HG03175 (cell line): ENCODE measurements at regions not wholly inside any gene's neighbourhood (a gene's known extent, or its start where the extent isn't known, plus 50 kb on each side); places are given as distances from the start of the nearest gene placed in this dataset.

Source experiments
- ATAC-seq: cut with Tn5 transposase; IDR thresholded peaks from one replicate; pipeline ENCODE4 v1.9.1; 2021; ENCODE audit warnings: mild to moderate bottlenecking, moderate library complexity; ENCODE audit not compliant: unreplicated experiment

- ATAC-seq: no peak
Observed at GRCh38 chr2:6234702-6235101, 542.5 kb downstream of the SOX11 start.

DNA sequence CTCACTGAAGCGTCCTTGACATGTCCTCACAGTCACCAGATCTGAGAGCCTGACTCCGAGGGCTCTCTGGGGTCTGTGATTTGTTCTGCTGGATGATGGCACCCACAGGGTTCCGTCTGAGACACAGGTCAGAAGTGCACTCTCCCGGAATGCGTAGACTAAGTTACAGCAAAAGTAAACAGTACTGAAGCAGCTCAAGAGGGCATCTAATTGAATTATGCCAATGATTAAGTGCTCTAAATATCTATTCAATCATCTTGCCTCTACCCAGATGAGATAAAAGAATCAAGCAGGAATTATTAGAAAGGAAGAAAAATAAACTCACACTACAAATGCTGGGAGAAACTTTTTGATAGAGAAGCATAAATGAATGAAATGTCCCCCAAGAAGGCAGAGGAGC, 544.1 kb downstream of the SOX11 start:
- ATAC-seq: no peak

GRCh38 chr2:6237039-6237660, 545.0 kb downstream of the SOX11 start:
- ATAC-seq: no peak

GRCh38 chr2:6249557-6249956, 557.4 kb downstream of the SOX11 start:
- no peak for ATAC-seq

GRCh38 chr2:6254441-6254840, 562.3 kb downstream of the SOX11 start:
- ATAC-seq: no peak

- no peak for ATAC-seq
Observed at GRCh38 chr2:6264198-6264597, 572.0 kb downstream of the SOX11 start.

DNA sequence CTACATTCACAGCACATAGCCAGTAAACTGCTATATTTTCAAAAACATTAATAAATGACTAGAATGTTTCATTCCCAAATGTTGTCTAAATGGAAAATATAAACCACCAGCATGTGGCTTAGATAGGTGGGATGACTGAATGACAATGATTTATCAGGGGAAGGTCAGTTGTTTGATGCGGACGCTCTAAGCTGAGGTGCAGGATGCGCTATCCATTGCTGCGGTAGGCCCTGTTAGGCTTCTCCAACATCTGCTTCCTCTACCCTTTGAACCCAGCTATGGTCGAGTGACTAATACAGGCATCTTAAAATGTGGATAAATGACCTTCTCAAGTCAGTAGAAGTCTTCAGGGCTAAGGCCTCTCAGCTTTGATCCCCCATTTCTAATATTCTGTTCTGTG, 584.2 kb downstream of the CMPK2 start:
- no peak for ATAC-seq

DNA sequence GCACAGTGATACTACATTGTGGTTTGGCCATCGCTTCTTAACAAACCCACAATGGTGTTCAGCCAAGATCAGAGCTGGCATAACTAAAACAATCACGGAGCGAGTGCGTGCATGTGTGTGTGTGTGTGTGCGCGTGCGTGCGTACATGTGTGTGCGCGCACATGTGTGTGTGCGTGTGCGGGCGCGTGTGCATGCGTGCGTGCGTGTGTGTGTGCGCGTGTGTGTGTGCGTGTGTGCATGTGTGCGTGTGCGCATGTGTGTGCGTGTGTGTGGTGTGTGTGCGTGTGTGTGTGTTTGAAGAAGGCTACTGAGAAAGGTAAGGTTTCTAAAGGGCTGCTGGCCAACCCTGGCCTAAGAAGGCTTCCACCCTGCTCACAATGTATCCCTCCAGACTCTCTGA, 582.4 kb downstream of the CMPK2 start:
- ATAC-seq: no peak

GRCh38 chr2:6287406-6287805, 578.3 kb downstream of the CMPK2 start:
- ATAC-seq: no peak

GRCh38 chr2:6288791-6289190, 576.9 kb downstream of the CMPK2 start:
- no peak for ATAC-seq

- no peak for ATAC-seq
Observed at GRCh38 chr2:6290217-6291015, 575.3 kb downstream of the CMPK2 start.

DNA sequence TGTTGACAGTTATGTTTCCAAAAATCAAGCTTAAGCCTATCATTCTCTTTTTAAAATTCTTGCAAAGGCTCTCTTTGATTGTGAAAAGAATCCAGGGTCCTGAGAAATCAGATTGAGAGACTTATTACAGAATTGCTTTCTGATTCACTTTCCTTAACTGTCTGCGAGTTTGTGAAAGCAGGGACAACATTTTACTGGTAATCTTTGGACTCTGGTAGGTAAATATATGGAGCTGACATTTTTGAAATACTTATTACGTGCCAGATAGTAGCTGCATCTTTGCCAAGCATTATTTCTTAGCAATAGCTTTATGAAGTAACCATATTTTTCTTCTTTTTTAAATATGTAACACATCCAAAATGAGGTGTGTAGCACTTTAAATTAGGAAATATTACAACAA, 570.9 kb downstream of the CMPK2 start:
- ATAC-seq: no peak

DNA sequence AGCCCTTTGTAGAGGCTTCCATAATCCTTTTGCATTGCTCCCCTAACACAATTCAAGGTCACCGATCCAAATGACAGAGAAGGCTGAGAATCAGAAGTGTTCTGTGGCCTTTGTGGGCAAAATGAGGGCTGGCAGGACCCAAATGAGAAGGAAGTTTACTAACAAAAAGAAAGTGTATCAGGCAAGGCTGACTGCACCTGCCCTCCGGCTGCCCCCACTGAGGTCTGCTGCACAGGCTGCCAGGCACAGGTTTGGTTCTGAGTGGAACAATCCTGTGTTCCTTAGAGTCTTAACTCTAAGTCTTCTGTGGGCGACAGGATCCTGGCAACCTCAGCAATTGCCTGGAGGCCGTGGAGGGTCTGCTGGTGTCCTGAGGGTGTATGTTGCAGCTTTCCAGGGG, 568.5 kb downstream of the CMPK2 start:
- ATAC-seq: peak; percentile 62

- ATAC-seq: no peak
Observed at GRCh38 chr2:6301426-6301825, 564.3 kb downstream of the CMPK2 start.

DNA sequence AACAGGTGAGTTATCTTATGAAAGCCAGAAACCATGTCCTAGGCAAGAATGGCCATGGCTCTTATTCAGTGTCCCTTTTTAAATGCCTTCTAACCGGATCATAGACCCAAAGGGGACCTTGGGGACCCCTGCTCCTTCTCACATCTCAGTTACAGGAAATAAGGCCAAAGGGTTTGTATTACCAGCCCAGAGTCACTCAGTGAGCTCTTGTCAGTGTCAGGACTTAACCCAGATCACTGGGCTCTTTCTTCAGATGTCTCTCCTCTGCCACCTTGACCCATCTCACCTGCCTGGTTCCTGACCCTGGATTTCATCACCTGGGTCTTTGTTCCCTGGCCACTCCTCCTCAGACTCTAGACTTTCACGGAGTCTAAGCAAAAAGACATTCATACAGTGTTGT, 556.7 kb downstream of the CMPK2 start:
- no peak for ATAC-seq

DNA sequence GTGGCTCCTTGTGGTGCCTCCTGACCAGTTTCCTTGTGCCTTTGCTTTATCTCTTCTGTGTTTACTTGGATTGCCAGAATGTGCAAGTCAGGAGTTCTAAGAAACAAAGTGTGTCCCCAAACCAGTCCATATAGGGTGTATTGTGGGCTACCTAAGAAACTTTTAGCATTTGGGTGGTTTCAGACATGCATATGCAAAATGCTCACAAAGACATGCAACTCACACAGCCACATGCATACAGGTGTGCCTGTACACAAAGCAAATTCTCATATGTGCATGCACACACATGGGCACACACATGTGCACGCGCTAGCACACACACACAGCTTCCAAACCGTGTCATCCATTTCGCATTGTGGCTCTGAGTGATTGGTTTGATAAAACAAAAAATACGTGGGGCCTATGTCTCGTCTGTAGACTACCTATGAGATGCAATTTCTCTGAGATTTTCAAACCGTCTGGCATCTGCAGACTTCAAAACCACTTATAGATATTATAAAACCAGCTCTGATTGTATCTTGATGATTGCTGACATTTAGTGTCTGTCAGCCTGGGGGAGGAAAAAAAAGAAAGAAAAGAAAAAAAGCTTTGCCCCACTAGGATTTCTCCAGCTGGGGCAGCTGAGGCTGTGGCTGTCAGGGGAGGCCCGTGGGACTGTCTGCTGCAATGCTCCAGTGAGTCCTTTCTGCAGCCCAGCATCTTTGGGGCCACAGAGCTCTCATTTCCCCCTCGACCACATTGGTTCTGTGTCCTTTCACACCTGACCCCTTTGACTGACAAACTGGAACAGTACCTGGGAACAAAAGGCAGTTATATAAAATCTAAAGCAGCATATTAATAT, 556.1 kb downstream of the CMPK2 start:
- ATAC-seq: peak; percentile 86

- peak; percentile 36 for ATAC-seq
Observed at GRCh38 chr2:6310256-6311215, 555.2 kb downstream of the CMPK2 start.

- no peak for ATAC-seq
Observed at GRCh38 chr2:6312367-6312766, 553.3 kb downstream of the CMPK2 start.

- ATAC-seq: no peak
Observed at GRCh38 chr2:6314218-6314960, 551.3 kb downstream of the CMPK2 start.

GRCh38 chr2:6325616-6326015, 540.1 kb downstream of the CMPK2 start:
- ATAC-seq: no peak
